ENCODE measurements at regions not wholly inside any gene's neighbourhood (a gene's known extent, or its start where the extent isn't known, plus 50 kb on each side); places are given as distances from the start of the nearest gene placed in this dataset.
"Not testable (repeated sequence)": the region's sequence is repeated elsewhere in the genome, so short reads cannot be mapped to it uniquely, and the experiment has no call there.

GRCh38 chr6:168873278-168874190 is 380.1 kb downstream of the THBS2 start:
- DNase-seq: no peak

- DNase-seq: no peak
Observed at GRCh38 chr6:168871642-168872315, 381.9 kb downstream of the THBS2 start.

- no peak for DNase-seq
Observed at GRCh38 chr6:168870982-168871381, 382.7 kb downstream of the THBS2 start.

DNA sequence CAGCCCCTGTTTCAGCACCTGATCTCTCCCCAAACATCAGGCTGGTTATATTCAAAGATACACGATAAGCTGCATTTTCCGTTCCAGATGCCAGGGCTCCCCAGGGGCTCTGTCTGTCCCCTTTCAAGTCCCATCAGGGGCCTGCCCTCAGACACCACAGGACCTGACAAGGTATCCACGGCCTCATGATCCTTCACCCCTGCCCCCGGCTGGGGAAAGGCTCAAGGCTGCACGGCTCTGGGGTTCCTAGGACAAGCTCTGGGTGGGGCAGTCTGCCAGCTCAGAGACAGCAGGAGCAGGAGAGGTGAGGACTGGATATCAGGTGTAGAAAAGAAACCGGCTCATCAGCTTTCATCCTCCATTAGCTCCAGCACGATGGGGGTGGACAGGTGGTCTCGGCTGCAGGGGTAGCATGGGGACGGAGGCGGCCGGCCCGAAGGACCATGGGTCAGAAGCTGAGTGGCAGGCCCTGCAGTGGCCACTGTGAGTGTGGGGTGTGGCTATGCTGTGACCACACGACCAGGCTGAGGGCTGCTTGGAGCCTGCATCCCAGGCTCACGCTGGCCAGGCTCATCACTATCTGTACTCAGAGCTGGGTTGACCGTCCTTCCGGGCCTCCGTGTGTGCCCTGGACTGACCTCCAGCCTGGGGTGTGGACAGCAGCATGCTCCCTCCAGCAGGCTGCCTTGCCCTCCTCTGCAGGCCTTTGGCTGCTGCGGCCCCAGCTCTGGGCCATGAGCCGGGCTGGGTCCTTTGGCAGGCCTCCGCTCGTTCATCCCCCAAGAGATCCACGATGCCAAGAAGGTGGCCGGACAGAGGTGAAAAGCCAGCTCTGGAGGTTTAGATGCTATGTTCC is 386.2 kb downstream of the THBS2 start:
- no peak for DNase-seq

DNA sequence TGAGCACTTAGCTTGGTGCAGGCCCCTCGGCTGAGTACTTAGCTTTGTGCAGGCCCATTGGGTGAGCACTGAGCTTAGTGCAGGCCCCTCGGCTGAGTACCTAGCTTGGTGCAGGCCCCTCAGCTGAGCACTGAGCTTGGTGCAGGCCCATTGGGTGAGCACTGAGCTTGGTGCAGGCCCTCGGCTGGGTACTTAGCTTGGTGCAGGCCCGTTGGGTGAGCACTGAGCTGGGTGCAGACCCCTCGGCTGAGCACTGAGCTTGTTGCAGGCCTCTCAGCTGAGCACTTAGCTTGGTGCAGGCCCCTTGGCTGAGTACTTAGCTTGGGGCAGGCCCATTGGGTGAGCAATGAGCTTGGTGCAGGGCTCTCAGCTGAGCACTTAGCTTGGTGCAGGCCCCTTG is 387.1 kb downstream of the THBS2 start:
- no peak for DNase-seq

DNA sequence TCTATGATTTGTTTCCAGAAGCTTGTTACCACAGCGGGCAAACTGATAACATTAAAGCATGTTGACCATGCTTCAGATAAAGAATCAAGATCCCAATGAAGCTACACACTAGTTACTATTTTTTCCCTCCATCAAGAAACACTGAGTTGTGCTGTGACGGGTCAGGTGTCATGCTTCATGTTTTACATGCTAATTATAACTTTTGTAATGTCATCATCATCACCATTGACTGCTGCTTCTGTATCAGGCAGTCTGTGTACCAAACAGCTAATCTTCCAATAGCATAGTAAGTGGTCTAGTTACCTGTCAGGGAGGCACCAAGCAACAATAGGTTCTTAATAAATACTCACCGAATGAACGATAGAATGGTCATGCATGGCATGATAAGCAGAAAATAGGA is 388.1 kb downstream of the THBS2 start:
- no peak for DNase-seq

GRCh38 chr6:168864541-168865460 is 388.8 kb downstream of the THBS2 start:
- no peak for DNase-seq

DNA sequence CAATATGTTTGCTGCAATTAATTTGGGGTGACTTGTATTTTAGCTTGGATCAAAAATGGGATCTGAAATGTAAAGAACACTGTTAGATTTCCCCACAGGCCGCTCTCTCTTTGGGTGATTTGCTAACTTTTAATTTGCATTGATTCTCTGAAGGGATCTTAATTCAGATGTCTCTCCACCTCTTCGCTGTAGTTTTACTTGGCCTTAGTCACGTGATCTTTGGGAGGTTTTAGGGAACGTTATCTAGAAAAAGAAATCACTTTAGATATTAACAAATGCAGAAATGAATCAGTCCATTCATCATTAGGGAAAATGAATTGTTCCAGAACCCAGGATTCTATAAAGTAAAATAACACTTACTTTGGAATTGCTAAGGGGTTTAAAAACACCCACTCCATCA is 390.2 kb downstream of the THBS2 start:
- no peak for DNase-seq

- DNase-seq: no peak
Observed at GRCh38 chr6:168862346-168862980, 391.2 kb downstream of the THBS2 start.

GRCh38 chr6:168860987-168861386 is 392.7 kb downstream of the THBS2 start:
- DNase-seq: no peak

GRCh38 chr6:168860341-168860740 is 393.3 kb downstream of the THBS2 start:
- no peak for DNase-seq

GRCh38 chr6:168858926-168859325 is 394.7 kb downstream of the THBS2 start:
- DNase-seq: no peak

- no peak for DNase-seq
Observed at GRCh38 chr6:168856914-168857313, 396.7 kb downstream of the THBS2 start.

GRCh38 chr6:168852376-168852884 is 401.2 kb downstream of the THBS2 start:
- DNase-seq: no peak

DNA sequence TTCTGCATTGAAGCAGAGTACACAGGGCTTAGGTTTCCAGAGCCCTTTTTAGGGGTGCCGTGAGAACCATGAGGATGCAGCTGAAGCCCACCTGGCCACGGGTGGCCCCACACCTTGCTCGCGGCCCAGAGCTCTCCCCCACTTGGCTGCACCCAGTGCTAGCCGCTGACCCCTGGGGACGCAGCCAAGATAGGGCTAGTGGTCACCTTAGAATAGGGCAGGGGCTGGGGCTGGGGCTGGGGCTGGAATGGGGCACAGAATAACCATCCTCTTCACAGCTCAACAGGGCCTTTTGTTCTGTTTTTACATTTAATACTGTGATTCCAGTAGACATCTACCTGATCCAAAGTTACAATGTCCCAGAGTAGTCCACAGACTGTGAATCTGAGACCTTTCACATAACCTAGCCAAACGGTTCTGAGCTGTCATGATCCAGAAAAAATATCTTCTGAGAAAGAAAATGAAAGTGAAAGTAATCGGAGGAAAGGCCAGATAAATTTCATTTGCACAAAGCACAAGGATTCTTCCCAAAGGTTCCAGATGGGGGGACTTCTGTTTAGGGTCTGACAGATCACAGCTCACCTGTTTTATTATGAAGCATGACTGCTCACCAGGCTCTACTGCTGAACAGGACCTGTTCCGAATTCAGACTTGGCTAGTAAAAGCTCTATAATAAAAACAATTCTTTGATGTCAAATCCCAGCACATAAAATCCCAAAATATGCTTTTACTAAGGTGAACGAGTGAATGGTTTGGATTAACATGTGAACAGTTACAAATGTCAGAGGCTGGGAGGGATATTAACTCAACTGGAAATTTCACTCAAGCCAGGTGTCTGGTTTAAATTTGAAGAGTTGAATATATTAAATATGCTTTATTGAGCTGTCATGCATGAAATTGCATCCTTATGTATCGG is 401.9 kb downstream of the THBS2 start:
- DNase-seq: no peak

- not testable (repeated sequence) for DNase-seq
Observed at GRCh38 chr6:168850027-168850736, 403.5 kb downstream of the THBS2 start.

GRCh38 chr6:168849459-168849858 is 404.2 kb downstream of the THBS2 start:
- no peak for DNase-seq

DNA sequence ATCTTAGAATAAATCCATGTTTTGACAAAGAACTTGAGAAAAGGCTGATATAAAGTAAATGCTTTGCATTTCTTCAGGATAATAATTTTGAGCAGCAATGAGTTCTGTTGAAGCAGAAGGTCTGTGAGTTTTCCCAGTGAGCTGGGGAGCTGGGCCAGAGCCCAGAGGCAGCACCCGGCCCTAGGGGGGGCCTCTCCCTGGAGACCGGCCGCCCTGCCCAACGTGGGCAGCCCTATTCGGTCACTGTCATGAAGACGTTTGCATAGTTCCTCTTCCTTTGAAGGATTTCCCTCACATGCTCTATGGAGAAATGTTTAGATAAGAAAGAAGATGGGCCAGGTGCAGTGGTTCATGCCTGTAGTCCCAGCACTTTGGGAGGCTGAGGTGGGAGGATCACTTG is 404.8 kb downstream of the THBS2 start:
- DNase-seq: no peak

GRCh38 chr6:168844821-168845609 is 404.0 kb downstream of the SMOC2 start:
- no peak for DNase-seq

Measured in NCI-H1930 (cell line).